Panc1 (cell line): ENCODE measurements at regions not wholly inside any gene's neighbourhood (a gene's known extent, or its start where the extent isn't known, plus 50 kb on each side); places are given as distances from the start of the nearest gene placed in this dataset.

Source experiments
- ATAC-seq: fragments of 200-7000 bp; cut with Tn5 transposase; 2 replicates; pipeline ENCODE4 v1.9.1; 2020; ENCODE audit warnings: mild to moderate bottlenecking, moderate library complexity
- BruUV-seq: library from RNA; stranded (reverse); fragments of 400-500 nt; replicated peaks from 2 replicates; lab custom pipeline; 2021; lab: Mats Ljungman, UMichigan
- CTCF ChIA-PET: fragments of 300-600 bp; sonication (Branson Sonifier 250); formaldehyde crosslinking; loops from one replicate; lab custom pipeline; 2022; ENCODE audit warnings: antibody characterized with exemption; lab: Charles Lee
- POLR2A ChIA-PET: fragments of 300-600 bp; sonication (Branson Sonifier 250); formaldehyde crosslinking; loops from one replicate; lab custom pipeline; 2022; ENCODE audit warnings: antibody characterized with exemption; lab: Charles Lee
- DNase-seq: peaks from one replicate; pipeline ENCODE4 v3.0.0-alpha.2; 2010; ENCODE audit warnings: low read depth, low spot score
- H3K27ac ChIP-seq: 2 replicates; pipeline ENCODE4 v1.5.1; 2011; ENCODE audit warnings: mild to moderate bottlenecking, low read length, inconsistent platforms
- H3K27me3 ChIP-seq: fragments of 200-500 bp; sonication (Bioruptor generic); 2 replicates; pipeline ENCODE4 v1.6.0; 2014; ENCODE audit warnings: low read length, inconsistent platforms; ENCODE audit not compliant: control insufficient read depth, insufficient read depth
- H3K36me3 ChIP-seq: fragments of 200-500 bp; sonication (Bioruptor generic); 2 replicates; pipeline ENCODE4 v1.5.1; 2014; ENCODE audit warnings: inconsistent platforms, mild to moderate bottlenecking, low read length, moderate library complexity; ENCODE audit not compliant: control insufficient read depth, insufficient read depth
- H3K4me1 ChIP-seq: 2 replicates; pipeline ENCODE4 v1.5.1; 2011; ENCODE audit warnings: inconsistent platforms, mild to moderate bottlenecking, low read length, moderate library complexity; ENCODE audit not compliant: control insufficient read depth, insufficient read depth
- H3K4me3 ChIP-seq, 2 experiments: 2 replicates each; pipeline ENCODE4 v1.5.1; 2011 to 2012; ENCODE audit warnings: low read depth in 2 of 2, low read length in 2 of 2, mild to moderate bottlenecking in 2 of 2, inconsistent platforms in 1 of 2, moderate library complexity in 1 of 2
- H3K9me3 ChIP-seq: fragments of 200-500 bp; sonication (Bioruptor generic); 2 replicates; pipeline ENCODE4 v1.5.1; 2014; ENCODE audit warnings: low read depth, mild to moderate bottlenecking, inconsistent platforms, low read length, moderate library complexity; ENCODE audit not compliant: control insufficient read depth, insufficient read depth
- POLR2AphosphoS5 ChIP-seq: IDR thresholded peaks from 2 replicates; pipeline ENCODE4 v1.6.1; 2012; ENCODE audit warnings: mild to moderate bottlenecking, low read depth, low read length, moderate library complexity
- REST ChIP-seq, 2 experiments: IDR thresholded peaks; 2 replicates each; pipeline ENCODE4 v1.6.1; 2011 to 2012; ENCODE audit warnings: low read depth in 2 of 2, control low read depth in 1 of 2, low read length in 1 of 2, mild to moderate bottlenecking in 1 of 2, moderate library complexity in 1 of 2; ENCODE audit not compliant: insufficient read depth in 1 of 2
- SIN3A ChIP-seq: IDR thresholded peaks from 2 replicates; pipeline ENCODE4 v1.6.1; 2012; ENCODE audit warnings: low read depth, mild to moderate bottlenecking, low read length, moderate library complexity, borderline replicate concordance; ENCODE audit not compliant: insufficient read depth
- TCF7L2 ChIP-seq: IDR thresholded peaks from 2 replicates; pipeline ENCODE4 v1.6.1; 2011; ENCODE audit warnings: mild to moderate bottlenecking, low read depth, low read length, inconsistent platforms
- in situ Hi-C: cut with HindIII; loops from 2 replicates; pipeline ENCODE4 v1.10.0; 2016; ENCODE audit warnings: low sequenced_read_pairs, low pct_unique_long_range_greater_than_20kb
- intact Hi-C: fragments of 100-400 bp; cut with micrococcal nuclease; formaldehyde crosslinking; loops from one replicate; pipeline ENCODE4 v1.10.0; 2022; ENCODE audit not compliant: unreplicated experiment
- TF ChIP-seq, protein P1 (sequence below): fragments of 450-650 bp; IDR thresholded peaks from 2 replicates; pipeline ENCODE4 v1.5.1; 2017; ENCODE audit warnings: mild to moderate bottlenecking

- BruUV-seq = no TSS peak
- Histone ChIP-seq H3K4me1 (no peaks in the 10 kb centered on the region), H3K27me3 (no peaks in the 10 kb centered on the region), H3K9me3 (no peaks in the 10 kb centered on the region), H3K27ac (no peak overlapping the region), H3K4me3 (no peak overlapping the region), H3K36me3 (no peaks in the 10 kb centered on the region)
- ChIA-PET POLR2A (no interaction called here), CTCF (no interaction called here)
- TF ChIP-seq SIN3A (no peak), REST (IDR thresholded peaks at IDR 0.05; ENCODE audit: insufficient read depth in 1 of 2, low read depth in 2 of 2, low read length in 1 of 2) (no peak), TCF7L2 (no peak), POLR2AphosphoS5 (no peak)
- TF ChIP-seq, protein P1, sequence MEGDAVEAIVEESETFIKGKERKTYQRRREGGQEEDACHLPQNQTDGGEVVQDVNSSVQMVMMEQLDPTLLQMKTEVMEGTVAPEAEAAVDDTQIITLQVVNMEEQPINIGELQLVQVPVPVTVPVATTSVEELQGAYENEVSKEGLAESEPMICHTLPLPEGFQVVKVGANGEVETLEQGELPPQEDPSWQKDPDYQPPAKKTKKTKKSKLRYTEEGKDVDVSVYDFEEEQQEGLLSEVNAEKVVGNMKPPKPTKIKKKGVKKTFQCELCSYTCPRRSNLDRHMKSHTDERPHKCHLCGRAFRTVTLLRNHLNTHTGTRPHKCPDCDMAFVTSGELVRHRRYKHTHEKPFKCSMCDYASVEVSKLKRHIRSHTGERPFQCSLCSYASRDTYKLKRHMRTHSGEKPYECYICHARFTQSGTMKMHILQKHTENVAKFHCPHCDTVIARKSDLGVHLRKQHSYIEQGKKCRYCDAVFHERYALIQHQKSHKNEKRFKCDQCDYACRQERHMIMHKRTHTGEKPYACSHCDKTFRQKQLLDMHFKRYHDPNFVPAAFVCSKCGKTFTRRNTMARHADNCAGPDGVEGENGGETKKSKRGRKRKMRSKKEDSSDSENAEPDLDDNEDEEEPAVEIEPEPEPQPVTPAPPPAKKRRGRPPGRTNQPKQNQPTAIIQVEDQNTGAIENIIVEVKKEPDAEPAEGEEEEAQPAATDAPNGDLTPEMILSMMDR = no peak
- intact Hi-C loops = no loop called here
- DNase-seq (no peak), ATAC-seq (no peak)
- in situ Hi-C loops = no loop called here
Observed at GRCh38 chr20:40562031-40562430, 127.0 kb downstream of the MAFB start.

GRCh38 chr20:40561187-40561586 is 127.8 kb downstream of the MAFB start:
- intact Hi-C loops = no loop called here
- no peaks in the 10 kb centered on the region for H3K4me1 ChIP-seq
- no TSS peak for BruUV-seq
- no peaks in the 10 kb centered on the region for H3K36me3 ChIP-seq
- no peak for ATAC-seq
- H3K4me3 ChIP-seq = no peak overlapping the region
- in situ Hi-C loops = no loop called here
- CTCF ChIA-PET = no interaction called here
- no peak overlapping the region for H3K27ac ChIP-seq
- H3K27me3 ChIP-seq = no peaks in the 10 kb centered on the region
- POLR2A ChIA-PET = no interaction called here
- TF ChIP-seq REST (IDR thresholded peaks at IDR 0.05; ENCODE audit: insufficient read depth in 1 of 2, low read depth in 2 of 2, low read length in 1 of 2) (no peak), POLR2AphosphoS5 (no peak), TCF7L2 (no peak), SIN3A (no peak)
- TF ChIP-seq, protein P1 = no peak
- DNase-seq = no peak
- H3K9me3 ChIP-seq = no peaks in the 10 kb centered on the region
